Retinal pigment epithelial cell (primary cell): ENCODE measurements at regions not wholly inside any gene's neighbourhood (a gene's known extent, or its start where the extent isn't known, plus 50 kb on each side); places are given as distances from the start of the nearest gene placed in this dataset.

Experiments used
- DNase-seq: peaks from one replicate; pipeline ENCODE4 v3.0.0-alpha.2; 2010; ENCODE audit warnings: low read depth
- H3K4me3 ChIP-seq: 2 replicates; pipeline ENCODE4 v1.5.1; 2011; ENCODE audit warnings: mild to moderate bottlenecking, low read length, control low read depth, moderate library complexity
- TF ChIP-seq, protein P1 (sequence below): conservative IDR thresholded peaks from 2 replicates; pipeline ENCODE4 v1.5.1; 2011; ENCODE audit warnings: low read depth, low read length, control low read depth, inconsistent platforms

DNA sequence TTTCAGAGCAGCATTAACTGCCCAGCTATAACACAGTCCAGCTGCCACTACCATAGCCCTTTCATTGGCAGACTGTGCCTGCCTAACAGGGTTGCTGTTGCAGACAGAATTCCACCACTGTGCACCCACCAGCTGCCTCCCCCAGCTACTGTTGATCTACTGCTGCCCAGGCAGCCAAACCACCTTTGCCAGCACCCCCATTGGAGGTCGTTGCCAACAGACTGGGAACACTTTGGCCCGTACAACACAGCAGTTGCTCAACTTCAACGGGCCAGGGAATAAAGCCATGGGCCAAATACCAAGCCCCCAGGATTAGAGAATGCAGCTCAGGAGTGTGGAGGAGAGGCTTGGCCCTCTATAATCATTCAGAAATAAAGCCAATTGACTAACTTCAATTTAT, 473.6 kb downstream of the CDH11 start:
- H3K4me3 ChIP-seq: no peak overlapping the region
- TF ChIP-seq, protein P1, sequence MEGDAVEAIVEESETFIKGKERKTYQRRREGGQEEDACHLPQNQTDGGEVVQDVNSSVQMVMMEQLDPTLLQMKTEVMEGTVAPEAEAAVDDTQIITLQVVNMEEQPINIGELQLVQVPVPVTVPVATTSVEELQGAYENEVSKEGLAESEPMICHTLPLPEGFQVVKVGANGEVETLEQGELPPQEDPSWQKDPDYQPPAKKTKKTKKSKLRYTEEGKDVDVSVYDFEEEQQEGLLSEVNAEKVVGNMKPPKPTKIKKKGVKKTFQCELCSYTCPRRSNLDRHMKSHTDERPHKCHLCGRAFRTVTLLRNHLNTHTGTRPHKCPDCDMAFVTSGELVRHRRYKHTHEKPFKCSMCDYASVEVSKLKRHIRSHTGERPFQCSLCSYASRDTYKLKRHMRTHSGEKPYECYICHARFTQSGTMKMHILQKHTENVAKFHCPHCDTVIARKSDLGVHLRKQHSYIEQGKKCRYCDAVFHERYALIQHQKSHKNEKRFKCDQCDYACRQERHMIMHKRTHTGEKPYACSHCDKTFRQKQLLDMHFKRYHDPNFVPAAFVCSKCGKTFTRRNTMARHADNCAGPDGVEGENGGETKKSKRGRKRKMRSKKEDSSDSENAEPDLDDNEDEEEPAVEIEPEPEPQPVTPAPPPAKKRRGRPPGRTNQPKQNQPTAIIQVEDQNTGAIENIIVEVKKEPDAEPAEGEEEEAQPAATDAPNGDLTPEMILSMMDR: no peak
- no peak for DNase-seq

DNA sequence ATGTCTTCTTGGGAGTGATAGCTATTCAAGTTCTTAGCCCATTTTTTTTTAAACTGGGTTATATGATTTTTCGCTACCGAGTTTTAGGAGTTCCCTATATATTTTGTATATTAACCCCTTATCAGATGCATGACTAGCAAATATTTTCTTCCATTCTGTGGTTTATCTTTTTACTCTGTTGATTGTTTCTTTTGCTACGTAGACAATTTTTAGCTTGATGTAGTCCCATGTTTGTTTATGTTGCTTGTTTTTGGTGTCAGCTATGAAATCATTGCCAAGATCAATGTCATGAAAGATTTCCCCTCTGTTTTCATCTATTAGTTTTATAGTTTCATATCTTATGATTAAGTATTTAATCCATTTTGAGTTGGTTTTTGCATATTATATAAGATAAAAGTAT, 480.5 kb downstream of the CDH11 start:
- no peak overlapping the region for H3K4me3 ChIP-seq
- DNase-seq: no peak
- TF ChIP-seq, protein P1: no peak

DNA sequence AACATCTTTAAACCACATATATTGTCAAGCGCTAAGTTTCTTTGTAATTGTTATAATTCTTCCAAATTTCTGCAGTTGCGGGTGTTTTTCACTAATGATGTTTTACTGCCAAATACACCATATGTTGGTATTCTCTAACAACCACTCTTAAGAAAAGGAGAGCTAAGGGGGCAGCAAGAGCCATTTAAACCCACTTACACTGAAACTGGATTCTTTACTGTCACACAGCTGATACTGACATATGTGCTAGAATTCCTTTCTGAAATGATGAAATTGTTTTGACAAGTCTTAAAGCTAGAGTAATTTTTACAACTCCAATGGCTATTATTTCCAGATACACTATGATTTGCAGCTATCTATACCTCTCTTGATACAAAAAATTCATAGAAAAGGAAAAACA, 483.1 kb downstream of the CDH11 start:
- no peak for DNase-seq
- H3K4me3 ChIP-seq: no peak overlapping the region
- TF ChIP-seq, protein P1: no peak

DNA sequence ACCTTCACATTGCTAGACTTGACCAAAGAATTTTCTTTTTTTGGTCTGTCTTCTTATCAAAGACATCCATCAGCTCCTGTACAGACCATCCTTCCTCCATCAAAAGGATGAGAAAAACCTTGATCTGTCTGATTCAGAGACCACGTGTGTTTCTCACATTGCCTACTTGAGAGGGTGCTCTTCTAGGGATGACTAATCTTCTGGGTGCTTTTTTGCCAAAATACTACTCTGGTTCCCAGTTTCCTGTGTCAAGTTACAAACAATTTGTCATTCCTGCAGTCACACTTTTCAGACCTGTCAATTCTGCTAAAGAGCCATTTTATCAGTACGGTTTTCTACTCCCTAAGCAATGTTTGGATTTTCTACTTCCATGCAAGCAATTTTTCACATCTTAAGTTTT, 492.2 kb downstream of the CDH11 start:
- H3K4me3 ChIP-seq: no peak overlapping the region
- TF ChIP-seq, protein P1: no peak
- DNase-seq: no peak

DNA sequence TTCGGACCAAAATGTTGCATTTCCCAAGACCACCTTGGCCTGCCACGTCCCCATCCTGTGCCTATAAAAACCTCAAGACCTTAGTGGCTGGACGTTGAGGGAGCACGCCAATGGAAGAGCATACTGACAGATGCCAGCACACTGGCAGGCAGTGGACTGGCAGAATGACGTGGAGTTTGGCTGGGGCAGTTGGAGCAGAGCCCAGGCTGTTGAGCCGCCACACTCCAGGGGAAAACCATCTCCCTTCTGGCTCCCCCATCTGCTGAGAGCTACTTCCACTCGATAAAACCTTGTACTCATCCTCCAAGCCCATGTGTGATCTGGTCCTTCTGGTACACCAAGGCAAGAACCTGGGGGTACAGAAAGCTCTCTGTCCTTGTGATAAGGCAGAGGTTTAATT, 494.1 kb downstream of the CDH11 start:
- no peak overlapping the region for H3K4me3 ChIP-seq
- TF ChIP-seq, protein P1: no peak
- no peak for DNase-seq

DNA sequence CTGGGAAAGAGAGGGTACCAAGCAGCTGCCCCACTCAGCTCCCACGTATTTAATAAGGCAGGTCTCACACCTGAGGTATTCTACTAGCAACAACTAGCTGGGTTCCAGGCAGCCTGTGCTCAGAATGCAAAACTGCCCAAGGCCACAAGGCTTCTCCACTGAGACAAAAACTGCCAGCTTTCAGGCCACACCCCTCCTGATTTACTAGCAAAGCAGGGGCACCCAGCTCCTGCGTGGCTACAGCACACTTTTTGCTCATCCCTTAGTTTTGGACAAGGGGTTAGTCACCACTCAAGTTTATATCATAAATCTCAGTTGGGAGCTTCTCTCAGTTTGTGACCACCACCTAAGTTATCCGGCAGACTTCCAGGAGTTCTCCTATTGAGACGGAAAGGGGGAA, 494.6 kb downstream of the CDH11 start:
- TF ChIP-seq, protein P1: no peak

DNA sequence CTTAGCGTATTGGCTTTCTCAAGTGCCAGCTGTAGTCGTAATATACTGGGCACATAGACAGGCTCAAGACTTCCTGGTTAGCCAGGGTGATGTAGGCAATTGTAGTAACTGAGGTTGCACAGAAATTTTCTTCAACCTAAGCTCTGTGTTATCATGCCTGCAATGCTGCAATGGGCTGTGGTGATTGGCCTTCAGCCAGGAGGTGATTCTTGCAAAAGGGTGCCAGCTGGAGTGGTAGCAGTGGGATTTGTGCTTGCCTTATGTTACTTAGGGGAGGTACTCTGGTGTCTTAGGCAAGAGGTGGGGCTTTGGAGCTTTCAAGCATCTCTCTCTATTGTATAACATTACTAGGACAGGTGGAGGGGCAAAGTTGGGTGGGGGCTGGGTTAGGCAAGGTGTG, 495.1 kb downstream of the CDH11 start:
- H3K4me3 ChIP-seq: no peak overlapping the region
- DNase-seq: no peak
- TF ChIP-seq, protein P1: no peak

More for the DNA sequence above, 494.6 kb downstream of the CDH11 start:
- no peak for DNase-seq
- no peak overlapping the region for H3K4me3 ChIP-seq
